ENCODE measurements at regions not wholly inside any gene's neighbourhood (a gene's known extent, or its start where the extent isn't known, plus 50 kb on each side); places are given as distances from the start of the nearest gene placed in this dataset.

GRCh38 chr15:39445931-39446330 is 134.9 kb upstream of the THBS1 start:
- no peaks in the 10 kb centered on the region for H3K9me3 ChIP-seq
- no peak overlapping the region for H3K27ac ChIP-seq
- no peak overlapping the region for H3K4me3 ChIP-seq
- intact Hi-C loops (cut with DNase I; ENCODE audit: low total_unique reads), result no loop called here
- no peaks in the 10 kb centered on the region for H3K36me3 ChIP-seq
- TF ChIP-seq POLR2A (IDR thresholded peaks at IDR 0.05), result no peak
- no peak for TF ChIP-seq CTCF (IDR thresholded peaks at IDR 0.05 in 8 of 11, conservative IDR thresholded peaks at IDR 0.05 in 3 of 11)
- TF ChIP-seq POLR2AphosphoS5 (IDR thresholded peaks at IDR 0.05), result no peak
- WGBS, 5 donors, result 82 to 93% (median 89%) methylated on average over 2 of the region's 2 CpGs
- H3K4me1 ChIP-seq, result no peaks in the 10 kb centered on the region
- no peak for DNase-seq
- H3K27me3 ChIP-seq (replicated peaks in 1 of 7), result no peaks in the 10 kb centered on the region

- Histone ChIP-seq H3K27ac (no peak overlapping the region), H3K4me3 (no peak overlapping the region), H3K9me3 (no peaks in the 10 kb centered on the region), H3K36me3 (no peaks in the 10 kb centered on the region), H3K27me3 (replicated peaks in 1 of 7) (no peaks in the 10 kb centered on the region), H3K4me1 (no peaks in the 10 kb centered on the region)
- no peak for DNase-seq
- TF ChIP-seq POLR2AphosphoS5 (IDR thresholded peaks at IDR 0.05) (no peak), CTCF (IDR thresholded peaks at IDR 0.05 in 8 of 11, conservative IDR thresholded peaks at IDR 0.05 in 3 of 11) (no peak), POLR2A (IDR thresholded peaks at IDR 0.05) (no peak)
- intact Hi-C loops (cut with DNase I; ENCODE audit: low total_unique reads), result no loop called here
- 83 to 100% (median 95%) methylated on average over 2 of the region's 2 CpGs for WGBS, 5 donors
These were observed 133.5 kb upstream of the THBS1 start for GRCh38 chr15:39447346-39447745.

- intact Hi-C loops (cut with DNase I; ENCODE audit: low total_unique reads), result no loop called here
- WGBS, 5 donors, result 71 to 87% (median 75%) methylated on average over 4 of the region's 4 CpGs
- Histone ChIP-seq H3K4me1 (no peaks in the 10 kb centered on the region), H3K36me3 (no peaks in the 10 kb centered on the region), H3K9me3 (no peaks in the 10 kb centered on the region), H3K4me3 (no peak overlapping the region), H3K27me3 (replicated peaks in 1 of 7) (no peaks in the 10 kb centered on the region), H3K27ac (no peak overlapping the region)
- TF ChIP-seq POLR2AphosphoS5 (IDR thresholded peaks at IDR 0.05), result no peak
- no peak for TF ChIP-seq CTCF (IDR thresholded peaks at IDR 0.05 in 8 of 11, conservative IDR thresholded peaks at IDR 0.05 in 3 of 11)
- no peak for TF ChIP-seq POLR2A (IDR thresholded peaks at IDR 0.05)
- no peak for DNase-seq
These were observed 133.0 kb upstream of the THBS1 start for GRCh38 chr15:39447881-39448280.

- H3K27ac ChIP-seq, result no peak overlapping the region
- no peaks in the 10 kb centered on the region for H3K36me3 ChIP-seq
- no peak overlapping the region for H3K4me3 ChIP-seq
- DNase-seq, result no peak
- TF ChIP-seq CTCF (IDR thresholded peaks at IDR 0.05 in 8 of 11, conservative IDR thresholded peaks at IDR 0.05 in 3 of 11), result no peak
- TF ChIP-seq POLR2AphosphoS5 (IDR thresholded peaks at IDR 0.05), result no peak
- no peak for TF ChIP-seq POLR2A (IDR thresholded peaks at IDR 0.05)
- intact Hi-C loops (cut with DNase I; ENCODE audit: low total_unique reads), result no loop called here
- H3K27me3 ChIP-seq (replicated peaks in 1 of 7), result no peaks in the 10 kb centered on the region
- H3K9me3 ChIP-seq, result no peaks in the 10 kb centered on the region
- H3K4me1 ChIP-seq, result peaks cover 0 to 5% (median 1%) of the 10 kb centered on the region in 6 donors
- 76 to 89% (median 84%) methylated on average over 4 of the region's 4 CpGs for WGBS, 5 donors
These were observed 132.5 kb upstream of the THBS1 start for GRCh38 chr15:39448409-39448808.

Data from spleen (tissue), 11 donors.